GM12801 (cell line): ENCODE measurements at regions not wholly inside any gene's neighbourhood (a gene's known extent, or its start where the extent isn't known, plus 50 kb on each side); places are given as distances from the start of the nearest gene placed in this dataset.

Experiments
- CTCF ChIP-seq: IDR thresholded peaks from one replicate; pipeline ENCODE4 v1.5.1; 2011; ENCODE audit warnings: control low read depth; ENCODE audit not compliant: insufficient read length; ENCODE audit errors: extremely low read depth

- TF ChIP-seq CTCF, result no peak
Observed at GRCh38 chr2:64873472-64873924, 115.7 kb upstream of the SLC1A4 start.

- TF ChIP-seq CTCF, result no peak
Observed at GRCh38 chr2:64874593-64874992, 114.6 kb upstream of the SLC1A4 start.

- TF ChIP-seq CTCF, result no peak
Observed at GRCh38 chr2:64875368-64875767, 113.8 kb upstream of the SLC1A4 start.

- no peak for TF ChIP-seq CTCF
Observed at GRCh38 chr2:64876137-64876647, 113.0 kb upstream of the SLC1A4 start.

- TF ChIP-seq CTCF, result no peak
Observed at GRCh38 chr2:64879745-64880144, 109.5 kb upstream of the SLC1A4 start.

- no peak for TF ChIP-seq CTCF
Observed at GRCh38 chr2:64880193-64880951, 108.8 kb upstream of the SLC1A4 start.

- no peak for TF ChIP-seq CTCF
Observed at GRCh38 chr2:64881037-64881492, 108.1 kb upstream of the SLC1A4 start.
